ENCODE measurements at regions not wholly inside any gene's neighbourhood (a gene's known extent, or its start where the extent isn't known, plus 50 kb on each side); places are given as distances from the start of the nearest gene placed in this dataset.

- no peak for TF ChIP-seq CTCF (IDR thresholded peaks at IDR 0.05)
- Histone ChIP-seq H3K27ac (no peak overlapping the region), H3K4me3 (no peak overlapping the region)
- no peak for DNase-seq (ENCODE audit: low spot score)
These were observed 1105.0 kb downstream of the MAT2B start for GRCh38 chr5:164610374-164610773.

DNA sequence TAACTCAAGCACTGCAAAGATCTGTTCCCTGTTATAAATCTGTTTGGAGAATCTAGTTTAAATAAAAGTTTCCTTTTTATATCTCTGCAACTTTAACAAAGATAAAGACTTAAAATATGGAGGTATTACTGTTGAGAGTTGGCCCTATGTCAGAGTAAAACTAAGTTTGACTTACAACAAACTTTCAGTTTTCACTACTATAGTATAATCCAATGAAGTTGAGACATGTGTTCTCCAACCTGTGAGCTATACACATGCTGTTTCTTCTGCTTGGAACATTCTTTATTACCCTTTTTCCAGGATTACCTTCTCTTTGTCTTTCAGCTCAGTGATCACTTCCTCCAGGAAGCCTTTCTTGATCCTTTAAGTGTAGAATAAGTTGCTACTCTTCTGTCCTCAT lies 1109.3 kb downstream of the MAT2B start:
- no peak for TF ChIP-seq CTCF (IDR thresholded peaks at IDR 0.05)

GRCh38 chr5:164617290-164617689 lies 1111.9 kb downstream of the MAT2B start:
- no peak overlapping the region for H3K4me3 ChIP-seq
- no peak for TF ChIP-seq CTCF (IDR thresholded peaks at IDR 0.05)
- no peak overlapping the region for H3K27ac ChIP-seq
- no peak for DNase-seq (ENCODE audit: low spot score)

More for the DNA sequence above, 1109.3 kb downstream of the MAT2B start:
- no peak for DNase-seq (ENCODE audit: low spot score)
- Histone ChIP-seq H3K27ac (no peak overlapping the region), H3K4me3 (no peak overlapping the region)

DNA sequence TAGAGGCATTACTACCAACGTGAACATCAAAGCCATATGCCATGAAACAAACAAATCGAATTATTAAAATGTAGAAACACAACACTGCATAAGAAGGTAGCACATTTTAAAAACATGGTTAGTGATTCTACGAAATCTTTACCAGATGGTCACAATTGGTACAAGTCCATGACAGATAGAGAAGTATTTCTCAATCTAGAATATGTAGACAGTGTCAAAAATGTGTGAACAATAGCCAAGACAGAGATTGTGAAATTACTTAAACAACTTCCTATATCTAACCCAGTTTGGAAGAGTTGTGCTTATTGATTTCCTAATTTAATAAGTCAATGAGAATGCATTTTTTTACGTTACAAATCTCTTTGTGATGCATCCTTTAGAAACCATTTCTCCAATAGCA lies 1121.6 kb downstream of the MAT2B start:
- Histone ChIP-seq H3K4me3 (no peak overlapping the region), H3K27ac (no peak overlapping the region)
- no peak for TF ChIP-seq CTCF (IDR thresholded peaks at IDR 0.05)
- DNase-seq (ENCODE audit: low spot score) = no peak

DNA sequence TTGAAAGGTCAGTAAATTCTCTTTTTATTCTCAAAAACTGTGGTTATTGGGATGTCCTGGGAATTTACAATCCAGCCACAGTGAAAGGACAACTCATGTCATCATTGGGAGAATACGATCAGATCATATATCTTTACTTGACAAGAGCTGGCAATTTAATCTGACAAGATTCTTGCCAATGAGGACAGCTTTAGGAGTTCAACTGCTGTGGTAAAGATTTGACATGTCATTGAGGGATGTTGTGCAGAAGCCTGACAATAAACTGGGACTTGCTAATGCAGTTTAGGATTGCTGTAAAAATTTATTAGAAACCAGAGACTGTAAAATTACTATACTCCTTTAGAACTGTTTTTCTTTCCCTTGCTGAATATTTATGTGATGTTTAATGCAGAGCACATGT lies 1131.0 kb downstream of the MAT2B start:
- DNase-seq (ENCODE audit: low spot score) = no peak
- no peak overlapping the region for H3K27ac ChIP-seq
- H3K4me3 ChIP-seq = no peak overlapping the region
- TF ChIP-seq CTCF (IDR thresholded peaks at IDR 0.05) = no peak

DNA sequence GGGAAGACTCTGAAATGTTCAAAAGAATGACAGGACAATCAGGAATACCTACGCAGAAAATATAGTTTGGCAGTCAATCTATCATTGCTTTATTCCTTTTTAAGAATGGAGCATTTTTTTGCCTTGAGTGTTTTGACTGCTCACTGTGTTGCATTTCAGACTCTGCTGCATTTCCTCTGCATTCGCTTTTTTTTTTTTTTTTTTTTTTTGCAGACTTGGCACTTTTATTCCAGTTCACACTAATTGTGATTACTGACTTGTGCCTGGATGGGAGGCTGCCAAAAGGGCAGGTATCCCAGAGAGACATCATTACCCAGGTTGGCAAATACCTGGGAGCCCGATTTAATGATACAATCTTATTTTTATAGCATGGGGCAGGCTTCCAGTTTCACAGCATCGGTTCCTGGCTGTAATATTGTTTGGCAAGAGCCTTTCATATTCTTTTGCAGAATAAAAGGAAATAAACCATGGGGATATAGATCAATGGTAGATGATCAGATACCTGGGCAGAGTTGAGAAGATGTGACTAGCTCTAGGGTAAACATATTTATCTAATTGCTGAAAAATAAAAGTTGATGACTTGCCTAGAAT lies 1132.6 kb downstream of the MAT2B start:
- no peak overlapping the region for H3K27ac ChIP-seq
- no peak for TF ChIP-seq CTCF (IDR thresholded peaks at IDR 0.05)
- DNase-seq (ENCODE audit: low spot score) = no peak
- no peak overlapping the region for H3K4me3 ChIP-seq

- TF ChIP-seq CTCF (IDR thresholded peaks at IDR 0.05) = no peak
- Histone ChIP-seq H3K4me3 (no peak overlapping the region), H3K27ac (no peak overlapping the region)
- no peak for DNase-seq (ENCODE audit: low spot score)
These were observed 1143.8 kb downstream of the MAT2B start for GRCh38 chr5:164649266-164649665.
